Smooth muscle cell (in vitro differentiated cells): ENCODE measurements at regions not wholly inside any gene's neighbourhood (a gene's known extent, or its start where the extent isn't known, plus 50 kb on each side); places are given as distances from the start of the nearest gene placed in this dataset.

Source experiments
- DNase-seq: peaks from one replicate; lab custom pipeline; 2025; ENCODE audit not compliant: unreplicated experiment; lab: John Stamatoyannopoulos, UW
- H2AFZ ChIP-seq: fragments of 200-600 bp; sonication (generic); 2 replicates; pipeline ENCODE4 v1.6.0; 2016; ENCODE audit warnings: antibody characterized with exemption, low read depth, mild to moderate bottlenecking
- H3F3A ChIP-seq: fragments of 200-600 bp; sonication (generic); 2 replicates; pipeline ENCODE4 v1.6.0; 2017; ENCODE audit warnings: antibody characterized with exemption, low read depth
- H3K27ac ChIP-seq: fragments of 200-600 bp; sonication (generic); 2 replicates; pipeline ENCODE4 v1.5.1; 2016; ENCODE audit warnings: low read depth, mild to moderate bottlenecking
- H3K27me3 ChIP-seq: fragments of 200-600 bp; sonication (generic); 2 replicates; pipeline ENCODE4 v1.6.1; 2016; ENCODE audit warnings: low read depth, mild to moderate bottlenecking
- H3K36me3 ChIP-seq: fragments of 200-600 bp; sonication (generic); 2 replicates; pipeline ENCODE4 v1.5.1; 2016; ENCODE audit warnings: low read depth
- H3K4me1 ChIP-seq: fragments of 200-600 bp; sonication (generic); 2 replicates; pipeline ENCODE4 v1.5.1; 2016; ENCODE audit warnings: low read depth
- H3K4me2 ChIP-seq: fragments of 200-600 bp; sonication (generic); 2 replicates; pipeline ENCODE4 v1.6.0; 2016; ENCODE audit warnings: mild to moderate bottlenecking
- H3K4me3 ChIP-seq: fragments of 200-600 bp; sonication (generic); 2 replicates; pipeline ENCODE4 v1.5.1; 2016; ENCODE audit warnings: mild to moderate bottlenecking
- H3K79me2 ChIP-seq: fragments of 200-600 bp; sonication (generic); 2 replicates; pipeline ENCODE4 v1.6.0; 2016; ENCODE audit warnings: low read depth, mild to moderate bottlenecking
- H3K9ac ChIP-seq: fragments of 200-600 bp; sonication (generic); 2 replicates; pipeline ENCODE4 v1.6.0; 2016; ENCODE audit warnings: low read depth
- H3K9me3 ChIP-seq: fragments of 200-600 bp; sonication (generic); replicated peaks from 2 replicates; pipeline ENCODE4 v1.5.1; 2016; ENCODE audit warnings: low read depth
- H4K20me1 ChIP-seq: fragments of 200-600 bp; sonication (generic); 2 replicates; pipeline ENCODE4 v1.6.0; 2016; ENCODE audit warnings: low read depth
- WGBS: methylation state at CpG from one replicate; pipeline ENCODE4 v1.1.7; 2016; ENCODE audit warnings: low lambda C conversion rate; 5-methylcytosine and 5-hydroxymethylcytosine counted together
- TF ChIP-seq, protein P1 (sequence below): fragments of 200-600 bp; sonication (generic); IDR thresholded peaks from 2 replicates; pipeline ENCODE4 v1.5.1; 2017; ENCODE audit warnings: borderline replicate concordance, mild to moderate bottlenecking, antibody characterized with exemption; ENCODE audit not compliant: insufficient read depth, poor library complexity, severe bottlenecking

DNA sequence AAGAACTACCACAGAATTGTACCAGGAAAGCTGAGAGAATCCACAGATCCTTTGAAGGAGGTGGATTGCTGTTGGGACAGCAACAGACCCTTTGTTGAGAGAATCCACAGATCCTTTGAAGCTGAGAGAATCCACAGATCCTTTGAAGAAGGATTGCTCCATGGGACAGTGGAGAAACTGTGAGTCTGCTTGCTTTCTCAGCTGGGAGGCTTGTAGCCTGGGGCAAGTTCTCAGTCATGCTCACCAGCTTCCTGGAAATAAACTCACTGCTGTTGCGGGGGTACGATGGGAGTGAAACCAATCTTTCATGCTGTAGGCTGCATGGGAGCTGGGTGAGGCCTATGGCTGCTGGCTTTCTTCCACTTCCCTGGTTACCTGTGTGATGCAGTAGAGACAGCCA lies 106.3 kb downstream of the C7orf25 start:
- H3K4me2 ChIP-seq = no peak overlapping the region
- no peaks in the 10 kb centered on the region for H4K20me1 ChIP-seq
- no peaks in the 10 kb centered on the region for H3K36me3 ChIP-seq
- H3K9ac ChIP-seq = no peak overlapping the region
- H3K79me2 ChIP-seq = no peaks in the 10 kb centered on the region
- no peak overlapping the region for H2AFZ ChIP-seq
- DNase-seq = no peak
- H3K9me3 ChIP-seq = no peaks in the 10 kb centered on the region
- no peaks in the 10 kb centered on the region for H3F3A ChIP-seq
- TF ChIP-seq, protein P1, sequence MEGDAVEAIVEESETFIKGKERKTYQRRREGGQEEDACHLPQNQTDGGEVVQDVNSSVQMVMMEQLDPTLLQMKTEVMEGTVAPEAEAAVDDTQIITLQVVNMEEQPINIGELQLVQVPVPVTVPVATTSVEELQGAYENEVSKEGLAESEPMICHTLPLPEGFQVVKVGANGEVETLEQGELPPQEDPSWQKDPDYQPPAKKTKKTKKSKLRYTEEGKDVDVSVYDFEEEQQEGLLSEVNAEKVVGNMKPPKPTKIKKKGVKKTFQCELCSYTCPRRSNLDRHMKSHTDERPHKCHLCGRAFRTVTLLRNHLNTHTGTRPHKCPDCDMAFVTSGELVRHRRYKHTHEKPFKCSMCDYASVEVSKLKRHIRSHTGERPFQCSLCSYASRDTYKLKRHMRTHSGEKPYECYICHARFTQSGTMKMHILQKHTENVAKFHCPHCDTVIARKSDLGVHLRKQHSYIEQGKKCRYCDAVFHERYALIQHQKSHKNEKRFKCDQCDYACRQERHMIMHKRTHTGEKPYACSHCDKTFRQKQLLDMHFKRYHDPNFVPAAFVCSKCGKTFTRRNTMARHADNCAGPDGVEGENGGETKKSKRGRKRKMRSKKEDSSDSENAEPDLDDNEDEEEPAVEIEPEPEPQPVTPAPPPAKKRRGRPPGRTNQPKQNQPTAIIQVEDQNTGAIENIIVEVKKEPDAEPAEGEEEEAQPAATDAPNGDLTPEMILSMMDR = no peak
- no peak overlapping the region for H3K27ac ChIP-seq
- H3K27me3 ChIP-seq = no peaks in the 10 kb centered on the region
- 87% methylated on average over 2 of the region's 2 CpGs for WGBS
- no peak overlapping the region for H3K4me3 ChIP-seq
- no peaks in the 10 kb centered on the region for H3K4me1 ChIP-seq

DNA sequence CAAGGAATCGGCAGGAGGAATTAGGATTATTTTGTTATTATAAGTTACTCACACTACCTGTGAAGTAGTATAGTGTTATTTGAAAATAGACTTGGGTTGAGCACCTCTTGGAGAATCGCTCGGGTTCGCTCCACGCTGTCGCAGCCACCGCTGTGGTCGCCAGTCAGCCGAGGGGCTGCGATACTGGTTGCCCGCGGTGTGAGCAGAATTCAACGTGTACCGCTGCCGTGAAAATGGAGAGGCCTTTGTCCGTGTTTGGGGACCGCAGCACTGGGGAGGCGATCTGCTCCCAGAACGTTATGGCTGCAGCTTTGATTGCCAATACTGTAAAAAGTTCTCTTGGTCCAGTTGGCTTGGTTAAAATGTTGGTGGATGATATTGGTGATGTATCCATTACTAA lies 117.2 kb downstream of the C7orf25 start:
- Histone ChIP-seq H3F3A (peaks cover 5% of the 10 kb centered on the region), H2AFZ (no peak overlapping the region), H3K79me2 (no peaks in the 10 kb centered on the region), H4K20me1 (no peaks in the 10 kb centered on the region), H3K27ac (no peak overlapping the region), H3K9ac (no peak overlapping the region), H3K9me3 (no peaks in the 10 kb centered on the region), H3K4me3 (no peak overlapping the region), H3K4me1 (peaks cover 12% of the 10 kb centered on the region), H3K36me3 (no peaks in the 10 kb centered on the region), H3K27me3 (no peaks in the 10 kb centered on the region), H3K4me2 (no peak overlapping the region)
- 97% methylated on average over 19 of the region's 19 CpGs for WGBS
- TF ChIP-seq, protein P1 = no peak
- DNase-seq = no peak

DNA sequence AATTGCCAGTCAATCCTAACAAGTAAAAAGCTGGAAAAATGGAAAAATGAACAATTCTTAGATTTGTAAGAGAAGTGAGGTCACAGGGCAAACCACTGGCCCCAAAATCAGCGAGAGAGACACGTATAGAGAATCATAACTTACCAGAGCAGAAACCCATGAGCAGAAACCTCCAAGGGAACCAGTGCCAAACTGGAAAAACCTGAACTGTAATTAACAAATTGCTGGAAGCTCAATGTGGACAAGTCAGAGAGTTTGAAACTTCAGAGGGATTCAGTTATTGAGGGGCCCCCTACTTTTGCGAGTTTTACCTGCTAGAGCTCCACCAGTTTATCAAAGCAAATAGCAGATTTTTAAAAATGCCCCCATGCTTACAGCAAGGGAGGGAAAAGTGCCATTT lies 119.0 kb downstream of the C7orf25 start:
- no peak for DNase-seq
- H3K9me3 ChIP-seq = no peaks in the 10 kb centered on the region
- peak overlapping the region; percentile 23 for H3K4me2 ChIP-seq
- H4K20me1 ChIP-seq = no peaks in the 10 kb centered on the region
- WGBS = 75% methylated on average over 3 of the region's 3 CpGs
- H3K27me3 ChIP-seq = no peaks in the 10 kb centered on the region
- peaks cover 12% of the 10 kb centered on the region for H3K4me1 ChIP-seq
- peak overlapping the region; percentile 81 for H2AFZ ChIP-seq
- no peaks in the 10 kb centered on the region for H3K79me2 ChIP-seq
- TF ChIP-seq, protein P1 = no peak
- H3K36me3 ChIP-seq = no peaks in the 10 kb centered on the region
- H3F3A ChIP-seq = peaks cover 5% of the 10 kb centered on the region
- H3K9ac ChIP-seq = no peak overlapping the region
- peak overlapping the region; percentile 56 for H3K27ac ChIP-seq
- H3K4me3 ChIP-seq = no peak overlapping the region

DNA sequence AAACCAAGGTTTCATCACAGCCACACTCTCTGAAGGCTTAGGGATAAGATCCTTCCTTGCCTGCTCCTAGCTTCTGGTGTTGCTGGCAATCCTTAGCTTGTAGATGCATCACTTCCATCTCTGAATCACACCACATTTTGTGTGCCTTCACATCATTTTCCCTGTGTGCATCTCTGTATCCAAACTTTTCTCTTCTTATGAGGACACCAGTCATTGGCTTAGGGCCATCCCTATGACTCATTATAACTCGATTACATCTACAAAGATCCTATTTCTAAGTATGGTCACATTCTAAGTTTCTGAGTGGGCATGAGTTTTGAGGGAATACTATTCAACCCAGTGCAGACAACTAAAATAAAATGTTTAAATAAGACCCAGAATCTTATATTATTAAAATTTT lies 121.7 kb downstream of the C7orf25 start:
- Histone ChIP-seq H3K79me2 (no peaks in the 10 kb centered on the region), H3K4me1 (peaks cover 12% of the 10 kb centered on the region), H3K4me2 (no peak overlapping the region), H3K27ac (no peak overlapping the region), H2AFZ (no peak overlapping the region), H3K9ac (no peak overlapping the region), H3K9me3 (no peaks in the 10 kb centered on the region), H3F3A (peaks cover 5% of the 10 kb centered on the region), H3K36me3 (no peaks in the 10 kb centered on the region), H3K4me3 (no peak overlapping the region), H4K20me1 (no peaks in the 10 kb centered on the region), H3K27me3 (no peaks in the 10 kb centered on the region)
- whole genome bisulfite sequencing = 94% methylated on average over 1 of the region's 1 CpG
- no peak for DNase-seq
- TF ChIP-seq, protein P1 = no peak
